ENCODE measurements at regions not wholly inside any gene's neighbourhood (a gene's known extent, or its start where the extent isn't known, plus 50 kb on each side); places are given as distances from the start of the nearest gene placed in this dataset.

DNA sequence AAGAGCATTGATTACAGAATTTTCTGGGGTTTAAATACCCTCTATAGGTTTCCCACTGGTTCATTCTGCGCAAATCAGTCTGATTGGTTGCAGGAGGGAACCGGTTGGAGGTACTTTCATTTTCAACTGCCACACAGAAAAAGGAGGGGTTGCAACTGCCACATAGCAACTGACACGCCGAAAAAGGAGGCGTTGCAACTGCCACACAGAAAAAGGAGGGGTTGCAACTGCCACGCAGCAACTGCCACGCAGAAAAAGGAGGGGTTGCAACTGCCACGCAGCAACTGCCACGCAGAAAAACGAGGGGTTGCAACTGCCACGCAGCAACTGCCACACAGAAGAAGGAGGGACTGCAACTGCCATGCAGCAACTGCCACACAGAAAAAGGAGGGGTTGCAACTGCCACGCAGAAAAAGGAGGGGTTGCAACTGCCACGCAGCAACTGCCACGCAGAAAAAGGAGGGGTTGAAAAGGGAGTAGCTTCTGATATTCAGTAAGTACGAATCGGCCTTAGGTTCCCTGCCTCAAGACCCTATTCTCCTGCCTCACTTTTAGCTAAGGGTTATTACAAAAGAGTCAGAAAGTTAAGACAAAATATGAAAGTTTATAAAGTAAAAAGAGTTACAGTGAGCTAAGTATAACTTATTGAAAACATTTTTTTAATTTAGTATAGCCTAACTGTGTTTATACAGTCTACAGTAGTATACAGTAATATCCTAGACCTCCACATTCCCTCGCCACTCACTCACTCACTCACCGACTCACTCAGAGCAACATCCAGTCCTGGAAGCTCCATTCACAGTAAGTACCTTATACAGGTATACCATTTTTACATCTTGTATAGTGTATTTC lies 431.8 kb downstream of the KCTD8 start:
- no peak overlapping the region for H3K4me3 ChIP-seq (ENCODE audit: low read depth, low read length)
- TF ChIP-seq, protein P1, sequence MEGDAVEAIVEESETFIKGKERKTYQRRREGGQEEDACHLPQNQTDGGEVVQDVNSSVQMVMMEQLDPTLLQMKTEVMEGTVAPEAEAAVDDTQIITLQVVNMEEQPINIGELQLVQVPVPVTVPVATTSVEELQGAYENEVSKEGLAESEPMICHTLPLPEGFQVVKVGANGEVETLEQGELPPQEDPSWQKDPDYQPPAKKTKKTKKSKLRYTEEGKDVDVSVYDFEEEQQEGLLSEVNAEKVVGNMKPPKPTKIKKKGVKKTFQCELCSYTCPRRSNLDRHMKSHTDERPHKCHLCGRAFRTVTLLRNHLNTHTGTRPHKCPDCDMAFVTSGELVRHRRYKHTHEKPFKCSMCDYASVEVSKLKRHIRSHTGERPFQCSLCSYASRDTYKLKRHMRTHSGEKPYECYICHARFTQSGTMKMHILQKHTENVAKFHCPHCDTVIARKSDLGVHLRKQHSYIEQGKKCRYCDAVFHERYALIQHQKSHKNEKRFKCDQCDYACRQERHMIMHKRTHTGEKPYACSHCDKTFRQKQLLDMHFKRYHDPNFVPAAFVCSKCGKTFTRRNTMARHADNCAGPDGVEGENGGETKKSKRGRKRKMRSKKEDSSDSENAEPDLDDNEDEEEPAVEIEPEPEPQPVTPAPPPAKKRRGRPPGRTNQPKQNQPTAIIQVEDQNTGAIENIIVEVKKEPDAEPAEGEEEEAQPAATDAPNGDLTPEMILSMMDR (conservative IDR thresholded peaks at IDR 0.05; ENCODE audit: low read depth, low read length), result no peak
- no peak for DNase-seq (ENCODE audit: low read depth)

DNA sequence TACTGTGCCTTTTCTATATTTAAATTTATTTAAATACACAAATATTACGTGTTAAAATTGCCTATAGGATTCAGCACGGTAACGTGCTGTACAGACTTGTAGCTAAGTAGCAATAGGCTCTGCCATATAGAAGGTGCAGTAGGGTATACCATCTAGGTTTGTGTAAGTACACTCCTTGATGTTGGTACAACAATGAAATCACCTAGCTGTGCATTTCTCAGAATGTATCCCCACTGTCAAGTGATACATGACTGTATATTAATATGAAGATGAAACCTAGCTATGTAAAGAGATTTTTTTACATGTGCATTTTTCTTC lies 431.2 kb downstream of the KCTD8 start:
- TF ChIP-seq, protein P1 (conservative IDR thresholded peaks at IDR 0.05; ENCODE audit: low read depth, low read length), result no peak
- no peak for DNase-seq (ENCODE audit: low read depth)
- no peak overlapping the region for H3K4me3 ChIP-seq (ENCODE audit: low read depth, low read length)

- no peak for DNase-seq (ENCODE audit: low read depth)
- TF ChIP-seq, protein P1 (conservative IDR thresholded peaks at IDR 0.05; ENCODE audit: low read depth, low read length), result no peak
- no peak overlapping the region for H3K4me3 ChIP-seq (ENCODE audit: low read depth, low read length)
These were observed 428.9 kb downstream of the KCTD8 start for GRCh38 chr4:44019721-44020120.

DNA sequence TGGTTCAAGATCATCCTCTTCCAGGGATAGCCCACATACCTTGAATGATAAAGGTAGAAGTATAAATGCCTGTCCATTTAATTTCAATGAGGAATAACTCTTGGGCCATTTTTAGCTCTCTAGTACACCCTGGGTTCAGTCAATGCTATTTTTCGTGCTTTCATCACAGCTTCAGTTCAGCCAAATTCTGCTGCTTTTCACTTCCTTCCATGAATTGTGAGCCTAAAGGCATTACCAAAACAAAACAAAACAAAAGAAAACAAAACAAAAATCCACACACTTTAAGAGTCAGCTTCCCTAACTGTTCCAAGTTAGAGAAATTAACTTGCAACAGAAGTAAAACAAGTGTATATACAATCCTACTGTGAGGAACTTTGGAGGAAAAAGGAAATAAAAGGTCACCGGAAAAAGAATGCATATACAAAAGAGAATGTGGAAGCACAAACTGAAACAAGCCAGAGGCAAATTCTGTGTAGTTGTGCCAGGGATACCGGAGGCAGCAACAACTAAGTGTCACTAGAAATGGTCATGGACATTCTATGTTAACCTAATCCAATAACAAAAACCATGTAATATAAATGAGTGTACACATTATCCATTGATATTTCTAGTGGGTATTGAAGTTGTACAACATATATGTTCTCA lies 423.1 kb downstream of the KCTD8 start:
- no peak overlapping the region for H3K4me3 ChIP-seq (ENCODE audit: low read depth, low read length)
- TF ChIP-seq, protein P1 (conservative IDR thresholded peaks at IDR 0.05; ENCODE audit: low read depth, low read length), result no peak
- no peak for DNase-seq (ENCODE audit: low read depth)

DNA sequence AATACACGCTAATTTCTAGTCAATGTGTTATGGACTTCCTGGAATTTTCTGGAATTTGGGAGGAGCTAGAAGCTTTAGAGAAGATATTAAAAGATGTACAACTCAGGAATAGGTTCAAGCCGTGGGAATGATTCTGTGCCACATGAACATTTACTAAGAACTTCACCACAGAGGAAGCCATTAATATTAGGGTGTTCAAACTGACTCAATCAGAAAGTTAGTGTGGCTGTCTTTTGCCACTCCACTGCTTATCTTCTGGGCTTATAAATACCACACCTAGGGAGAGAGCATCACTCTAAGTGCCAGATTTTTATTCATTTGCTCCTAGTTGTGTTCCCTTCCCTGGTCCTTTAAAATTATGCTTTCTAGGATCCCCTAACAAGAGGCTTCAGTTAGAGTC lies 409.8 kb downstream of the KCTD8 start:
- TF ChIP-seq, protein P1 (conservative IDR thresholded peaks at IDR 0.05; ENCODE audit: low read depth, low read length), result no peak
- H3K4me3 ChIP-seq (ENCODE audit: low read depth, low read length), result no peak overlapping the region
- DNase-seq (ENCODE audit: low read depth), result no peak

DNA sequence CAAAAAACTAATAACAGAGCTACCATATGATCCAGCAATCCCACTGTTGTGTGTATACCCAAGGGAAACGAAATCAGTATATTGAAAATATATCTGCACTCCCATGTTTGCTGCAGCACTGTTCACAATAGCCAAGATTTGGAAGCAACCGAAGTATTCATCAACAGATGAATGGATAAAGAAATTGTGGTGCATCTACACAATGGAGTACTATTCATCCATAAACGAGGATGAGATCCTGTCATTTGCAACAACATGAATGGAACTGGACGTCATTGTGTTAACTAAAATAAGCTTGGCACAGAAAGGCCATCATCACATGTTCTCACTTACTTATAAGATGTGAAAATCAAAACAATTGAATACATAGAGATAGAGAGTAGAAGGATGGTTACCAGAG lies 402.1 kb downstream of the KCTD8 start:
- H3K4me3 ChIP-seq (ENCODE audit: low read depth, low read length), result no peak overlapping the region
- TF ChIP-seq, protein P1 (conservative IDR thresholded peaks at IDR 0.05; ENCODE audit: low read depth, low read length), result no peak
- no peak for DNase-seq (ENCODE audit: low read depth)

Measured in epithelial cell of proximal tubule (primary cell).